ENCODE measurements at regions not wholly inside any gene's neighbourhood (a gene's known extent, or its start where the extent isn't known, plus 50 kb on each side); places are given as distances from the start of the nearest gene placed in this dataset.

DNA sequence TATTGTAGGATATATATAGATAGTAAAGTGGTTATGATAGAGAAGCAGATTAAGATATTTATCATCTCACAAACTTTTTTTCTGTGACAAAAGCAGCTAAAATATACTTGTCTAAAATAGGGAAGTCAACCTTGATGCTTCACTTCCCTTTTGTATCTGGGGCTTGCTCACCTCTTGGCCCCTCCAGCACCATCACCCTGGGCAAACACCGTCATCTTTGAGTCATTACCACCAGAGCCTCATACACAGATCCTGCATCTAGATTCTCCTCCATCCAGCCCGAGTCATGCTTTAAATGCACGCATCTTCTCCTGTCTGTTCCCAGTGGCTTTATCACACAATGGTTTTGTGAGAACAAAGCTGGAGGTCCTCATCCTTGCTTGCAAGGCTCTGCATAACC, 1062.7 kb upstream of the EEF2KMT start:
- POLR2A ChIA-PET = no interaction called here
- Histone ChIP-seq H3K4me1 (ENCODE audit: control insufficient read depth in 1 of 2, insufficient read depth in 2 of 2, low read length in 2 of 2) (no peaks in the 10 kb centered on the region), H3K9ac (ENCODE audit: low read length) (no peak overlapping the region), H3K4me2 (ENCODE audit: low read length) (no peak overlapping the region), H3K4me3 (replicated peaks in 1 of 2; ENCODE audit: low read depth in 1 of 2, low read length in 2 of 2) (no peak overlapping the region), H3K9me2 (ENCODE audit: insufficient read depth) (no peaks in the 10 kb centered on the region), H3K36me3 (ENCODE audit: control insufficient read depth in 1 of 2, insufficient read depth in 2 of 2, low read length in 2 of 2) (no peaks in the 10 kb centered on the region), H3K79me2 (ENCODE audit: insufficient read depth, low read length) (no peaks in the 10 kb centered on the region), H2AFZ (ENCODE audit: low read depth, low read length, poor library complexity, severe bottlenecking) (no peak overlapping the region), H3K27me3 (ENCODE audit: insufficient read depth, low read length) (no peaks in the 10 kb centered on the region), H4K20me1 (ENCODE audit: insufficient read depth) (no peaks in the 10 kb centered on the region), H3K9me3 (ENCODE audit: control insufficient read depth in 1 of 2, insufficient read depth in 1 of 2, low read depth in 1 of 2, low read length in 2 of 2) (peaks cover 4 to 11% of the 10 kb centered on the region in 2 experiments; a peak in 2 of 4 replicates), H3K27ac (ENCODE audit: low read depth, low read length) (no peak overlapping the region)
- TF ChIP-seq, protein P1, sequence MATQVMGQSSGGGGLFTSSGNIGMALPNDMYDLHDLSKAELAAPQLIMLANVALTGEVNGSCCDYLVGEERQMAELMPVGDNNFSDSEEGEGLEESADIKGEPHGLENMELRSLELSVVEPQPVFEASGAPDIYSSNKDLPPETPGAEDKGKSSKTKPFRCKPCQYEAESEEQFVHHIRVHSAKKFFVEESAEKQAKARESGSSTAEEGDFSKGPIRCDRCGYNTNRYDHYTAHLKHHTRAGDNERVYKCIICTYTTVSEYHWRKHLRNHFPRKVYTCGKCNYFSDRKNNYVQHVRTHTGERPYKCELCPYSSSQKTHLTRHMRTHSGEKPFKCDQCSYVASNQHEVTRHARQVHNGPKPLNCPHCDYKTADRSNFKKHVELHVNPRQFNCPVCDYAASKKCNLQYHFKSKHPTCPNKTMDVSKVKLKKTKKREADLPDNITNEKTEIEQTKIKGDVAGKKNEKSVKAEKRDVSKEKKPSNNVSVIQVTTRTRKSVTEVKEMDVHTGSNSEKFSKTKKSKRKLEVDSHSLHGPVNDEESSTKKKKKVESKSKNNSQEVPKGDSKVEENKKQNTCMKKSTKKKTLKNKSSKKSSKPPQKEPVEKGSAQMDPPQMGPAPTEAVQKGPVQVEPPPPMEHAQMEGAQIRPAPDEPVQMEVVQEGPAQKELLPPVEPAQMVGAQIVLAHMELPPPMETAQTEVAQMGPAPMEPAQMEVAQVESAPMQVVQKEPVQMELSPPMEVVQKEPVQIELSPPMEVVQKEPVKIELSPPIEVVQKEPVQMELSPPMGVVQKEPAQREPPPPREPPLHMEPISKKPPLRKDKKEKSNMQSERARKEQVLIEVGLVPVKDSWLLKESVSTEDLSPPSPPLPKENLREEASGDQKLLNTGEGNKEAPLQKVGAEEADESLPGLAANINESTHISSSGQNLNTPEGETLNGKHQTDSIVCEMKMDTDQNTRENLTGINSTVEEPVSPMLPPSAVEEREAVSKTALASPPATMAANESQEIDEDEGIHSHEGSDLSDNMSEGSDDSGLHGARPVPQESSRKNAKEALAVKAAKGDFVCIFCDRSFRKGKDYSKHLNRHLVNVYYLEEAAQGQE (IDR thresholded peaks at IDR 0.05; ENCODE audit: low read depth) = no peak
- TF ChIP-seq YY1 (IDR thresholded peaks at IDR 0.05; ENCODE audit: extremely low read depth, insufficient replicate concordance, low read depth, low read length) (no peak), SP1 (IDR thresholded peaks at IDR 0.05; ENCODE audit: low read depth) (no peak), ELF1 (IDR thresholded peaks at IDR 0.05; ENCODE audit: borderline replicate concordance, low read depth) (no peak), ZNF274 (IDR thresholded peaks at IDR 0.05; ENCODE audit: low read depth, low read length) (no peak), CEBPB (IDR thresholded peaks at IDR 0.05; ENCODE audit: low read depth) (no peak), ZFX (IDR thresholded peaks at IDR 0.05) (no peak), CBX3 (IDR thresholded peaks at IDR 0.05; ENCODE audit: low read depth) (no peak), EZH2phosphoT487 (IDR thresholded peaks at IDR 0.05; ENCODE audit: borderline replicate concordance) (no peak), FOSL1 (IDR thresholded peaks at IDR 0.05; ENCODE audit: low read depth) (no peak), TCF7L2 (IDR thresholded peaks at IDR 0.05; ENCODE audit: borderline replicate concordance, extremely low read depth, insufficient read depth, insufficient read length) (no peak), SRF (IDR thresholded peaks at IDR 0.05; ENCODE audit: low read depth) (no peak)
- TF ChIP-seq, protein P2, sequence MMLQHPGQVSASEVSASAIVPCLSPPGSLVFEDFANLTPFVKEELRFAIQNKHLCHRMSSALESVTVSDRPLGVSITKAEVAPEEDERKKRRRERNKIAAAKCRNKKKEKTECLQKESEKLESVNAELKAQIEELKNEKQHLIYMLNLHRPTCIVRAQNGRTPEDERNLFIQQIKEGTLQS (IDR thresholded peaks at IDR 0.05) = no peak
- TF ChIP-seq, protein P3, sequence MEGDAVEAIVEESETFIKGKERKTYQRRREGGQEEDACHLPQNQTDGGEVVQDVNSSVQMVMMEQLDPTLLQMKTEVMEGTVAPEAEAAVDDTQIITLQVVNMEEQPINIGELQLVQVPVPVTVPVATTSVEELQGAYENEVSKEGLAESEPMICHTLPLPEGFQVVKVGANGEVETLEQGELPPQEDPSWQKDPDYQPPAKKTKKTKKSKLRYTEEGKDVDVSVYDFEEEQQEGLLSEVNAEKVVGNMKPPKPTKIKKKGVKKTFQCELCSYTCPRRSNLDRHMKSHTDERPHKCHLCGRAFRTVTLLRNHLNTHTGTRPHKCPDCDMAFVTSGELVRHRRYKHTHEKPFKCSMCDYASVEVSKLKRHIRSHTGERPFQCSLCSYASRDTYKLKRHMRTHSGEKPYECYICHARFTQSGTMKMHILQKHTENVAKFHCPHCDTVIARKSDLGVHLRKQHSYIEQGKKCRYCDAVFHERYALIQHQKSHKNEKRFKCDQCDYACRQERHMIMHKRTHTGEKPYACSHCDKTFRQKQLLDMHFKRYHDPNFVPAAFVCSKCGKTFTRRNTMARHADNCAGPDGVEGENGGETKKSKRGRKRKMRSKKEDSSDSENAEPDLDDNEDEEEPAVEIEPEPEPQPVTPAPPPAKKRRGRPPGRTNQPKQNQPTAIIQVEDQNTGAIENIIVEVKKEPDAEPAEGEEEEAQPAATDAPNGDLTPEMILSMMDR (IDR thresholded peaks at IDR 0.05 in 2 of 3, conservative IDR thresholded peaks at IDR 0.05 in 1 of 3; ENCODE audit: borderline replicate concordance in 1 of 3, insufficient read depth in 1 of 3, low read depth in 2 of 3, low read length in 2 of 3) = no peak
- TF ChIP-seq, protein P4, sequence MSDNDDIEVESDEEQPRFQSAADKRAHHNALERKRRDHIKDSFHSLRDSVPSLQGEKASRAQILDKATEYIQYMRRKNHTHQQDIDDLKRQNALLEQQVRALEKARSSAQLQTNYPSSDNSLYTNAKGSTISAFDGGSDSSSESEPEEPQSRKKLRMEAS (IDR thresholded peaks at IDR 0.05) = no peak
- RAD21 ChIA-PET (ENCODE audit: low non-redundant PET in 1 of 2, low total read pairs in 2 of 2, uncharacterized antibody in 2 of 2, unreplicated experiment in 2 of 2) = no interaction called here
- BruUV-seq (replicated peaks) = no TSS peak
- ATAC-seq (no peak), DNase-seq (ENCODE audit: low read depth, low spot score) (no peak)
- intact Hi-C loops (cut with micrococcal nuclease) = no loop called here
- CTCF ChIA-PET = no interaction called here
